ENCODE measurements at regions not wholly inside any gene's neighbourhood (a gene's known extent, or its start where the extent isn't known, plus 50 kb on each side); places are given as distances from the start of the nearest gene placed in this dataset.

GRCh38 chr3:86382556-86382955 lies 608.4 kb downstream of the VGLL3 start:
- TF ChIP-seq, protein P1, sequence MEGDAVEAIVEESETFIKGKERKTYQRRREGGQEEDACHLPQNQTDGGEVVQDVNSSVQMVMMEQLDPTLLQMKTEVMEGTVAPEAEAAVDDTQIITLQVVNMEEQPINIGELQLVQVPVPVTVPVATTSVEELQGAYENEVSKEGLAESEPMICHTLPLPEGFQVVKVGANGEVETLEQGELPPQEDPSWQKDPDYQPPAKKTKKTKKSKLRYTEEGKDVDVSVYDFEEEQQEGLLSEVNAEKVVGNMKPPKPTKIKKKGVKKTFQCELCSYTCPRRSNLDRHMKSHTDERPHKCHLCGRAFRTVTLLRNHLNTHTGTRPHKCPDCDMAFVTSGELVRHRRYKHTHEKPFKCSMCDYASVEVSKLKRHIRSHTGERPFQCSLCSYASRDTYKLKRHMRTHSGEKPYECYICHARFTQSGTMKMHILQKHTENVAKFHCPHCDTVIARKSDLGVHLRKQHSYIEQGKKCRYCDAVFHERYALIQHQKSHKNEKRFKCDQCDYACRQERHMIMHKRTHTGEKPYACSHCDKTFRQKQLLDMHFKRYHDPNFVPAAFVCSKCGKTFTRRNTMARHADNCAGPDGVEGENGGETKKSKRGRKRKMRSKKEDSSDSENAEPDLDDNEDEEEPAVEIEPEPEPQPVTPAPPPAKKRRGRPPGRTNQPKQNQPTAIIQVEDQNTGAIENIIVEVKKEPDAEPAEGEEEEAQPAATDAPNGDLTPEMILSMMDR (IDR thresholded peaks at IDR 0.05): no peak
- TF ChIP-seq POLR2A (IDR thresholded peaks at IDR 0.05): no peak

Measured in testis (tissue), 2 donors.